ENCODE measurements at regions not wholly inside any gene's neighbourhood (a gene's known extent, or its start where the extent isn't known, plus 50 kb on each side); places are given as distances from the start of the nearest gene placed in this dataset.
"Not testable (repeated sequence)": the region's sequence is repeated elsewhere in the genome, so short reads cannot be mapped to it uniquely, and the experiment has no call there.

DNA sequence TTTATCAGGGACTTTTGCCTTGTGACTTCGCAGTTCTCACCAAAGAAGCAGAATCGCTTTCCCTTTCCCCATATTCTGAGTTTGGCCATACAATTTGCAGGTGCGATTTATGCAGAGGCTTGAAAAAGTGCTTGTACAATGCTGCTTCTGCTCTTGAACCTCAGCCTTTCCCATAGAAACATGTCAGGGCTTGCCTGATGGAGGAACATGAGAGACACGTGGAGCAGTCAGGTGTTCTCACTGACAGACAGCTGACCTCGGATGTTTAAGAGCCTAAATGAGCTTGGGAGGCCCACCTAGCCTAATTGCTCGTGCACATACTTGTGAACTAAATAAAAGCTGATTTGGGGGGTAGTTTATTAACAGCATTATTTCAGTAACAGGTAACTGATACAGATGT lies 290.0 kb downstream of the S1PR1 start:
- FAIRE-seq (no peak), DNase-seq (ENCODE audit: low spot score) (no peak)

DNA sequence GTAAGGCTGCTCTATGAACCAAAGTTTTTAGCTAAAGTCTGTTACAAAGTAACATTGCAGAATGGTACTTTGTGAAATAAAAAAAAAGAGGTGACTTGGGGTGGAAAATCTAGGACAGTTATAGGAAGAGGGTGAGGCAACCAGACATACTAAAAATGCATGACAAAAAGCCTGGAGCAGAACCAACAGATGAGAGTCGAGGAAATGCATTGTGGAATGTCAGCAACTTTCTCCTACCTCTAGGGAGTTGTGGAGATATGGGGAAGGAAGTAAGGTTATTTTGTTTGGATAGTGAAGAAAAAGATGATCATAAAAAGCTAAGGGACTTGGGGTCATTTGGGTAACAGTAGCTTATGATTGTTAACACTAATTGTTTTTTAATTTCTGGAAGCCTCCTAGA lies 295.6 kb downstream of the S1PR1 start:
- no peak for DNase-seq (ENCODE audit: low spot score)
- no peak for FAIRE-seq

GRCh38 chr1:101540161-101540560 lies 303.3 kb downstream of the S1PR1 start:
- FAIRE-seq (no peak), DNase-seq (ENCODE audit: low spot score) (no peak)

DNA sequence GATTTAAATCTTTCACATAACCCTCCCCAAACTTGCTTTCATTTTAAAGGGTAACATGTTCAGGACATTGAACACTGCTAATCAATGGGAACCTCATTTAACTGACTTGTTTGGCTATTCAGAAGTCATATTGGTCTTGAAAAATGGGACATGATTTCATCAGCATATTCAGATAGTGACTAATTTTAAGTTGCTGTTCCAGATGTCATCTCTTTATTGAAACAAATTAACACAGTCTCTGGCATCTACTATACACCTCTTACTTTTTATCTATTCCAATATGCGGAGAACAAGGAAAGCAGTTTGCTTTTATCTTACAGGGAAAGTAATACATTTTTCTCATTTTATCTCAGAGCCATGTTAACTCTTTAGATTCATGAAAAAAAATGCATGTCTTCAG lies 310.1 kb downstream of the S1PR1 start:
- no peak for DNase-seq (ENCODE audit: low spot score)
- no peak for FAIRE-seq

- DNase-seq (ENCODE audit: low spot score): no peak
Observed at GRCh38 chr1:101547357-101547756, 310.5 kb downstream of the S1PR1 start.

DNA sequence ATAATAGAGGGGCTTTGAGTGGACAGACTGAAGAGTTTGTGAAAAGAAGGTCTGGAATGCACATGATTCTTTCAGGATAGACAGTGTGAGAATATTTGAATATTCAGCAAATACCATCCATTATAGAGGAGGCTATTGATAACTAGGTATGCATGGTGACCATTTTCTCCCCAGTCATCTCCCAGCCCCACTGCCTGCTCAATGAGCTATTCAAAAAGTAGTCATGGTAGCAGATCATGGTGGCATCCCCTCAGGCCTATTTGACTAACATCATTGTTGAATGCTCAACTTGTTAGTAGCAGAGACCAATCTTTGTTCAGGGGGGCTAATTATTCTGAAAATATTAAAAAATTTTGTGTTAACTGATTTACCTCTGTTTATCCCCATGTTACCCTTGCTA lies 311.6 kb downstream of the S1PR1 start:
- FAIRE-seq: no peak

More at GRCh38 chr1:101547357-101547756, 310.5 kb downstream of the S1PR1 start:
- FAIRE-seq: no peak

GRCh38 chr1:101550581-101550980 lies 313.8 kb downstream of the S1PR1 start:
- FAIRE-seq: no peak
- DNase-seq (ENCODE audit: low spot score): no peak

More for the DNA sequence above, 311.6 kb downstream of the S1PR1 start:
- no peak for DNase-seq (ENCODE audit: low spot score)

DNA sequence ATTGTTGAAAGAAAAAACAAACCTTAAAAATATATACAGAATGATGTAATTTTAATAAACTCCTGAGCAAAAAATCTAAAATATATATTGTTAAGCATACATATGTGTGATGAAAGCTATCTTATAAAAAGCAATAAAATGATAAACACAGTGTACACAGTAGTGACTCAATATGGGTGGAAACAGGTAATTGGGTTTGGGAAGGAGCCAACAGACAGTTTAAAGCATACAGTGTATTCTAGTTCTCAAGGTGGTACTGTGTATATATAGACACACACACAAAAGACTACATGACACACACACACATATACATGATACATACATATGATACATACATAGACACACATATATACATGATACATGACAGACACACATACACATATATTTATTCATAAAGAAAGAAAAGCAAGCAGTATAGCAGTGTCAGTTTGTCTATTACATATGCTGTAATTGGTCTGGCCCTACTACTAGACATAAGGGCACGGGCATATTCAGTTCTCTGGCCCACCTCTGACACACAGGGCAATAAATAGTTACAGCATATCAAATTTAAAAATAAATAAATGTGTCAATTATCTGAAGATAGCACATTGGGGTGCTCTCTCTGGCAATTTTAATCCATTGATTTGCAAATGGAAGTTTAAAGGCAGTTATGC lies 330.2 kb downstream of the S1PR1 start:
- no peak for FAIRE-seq

DNA sequence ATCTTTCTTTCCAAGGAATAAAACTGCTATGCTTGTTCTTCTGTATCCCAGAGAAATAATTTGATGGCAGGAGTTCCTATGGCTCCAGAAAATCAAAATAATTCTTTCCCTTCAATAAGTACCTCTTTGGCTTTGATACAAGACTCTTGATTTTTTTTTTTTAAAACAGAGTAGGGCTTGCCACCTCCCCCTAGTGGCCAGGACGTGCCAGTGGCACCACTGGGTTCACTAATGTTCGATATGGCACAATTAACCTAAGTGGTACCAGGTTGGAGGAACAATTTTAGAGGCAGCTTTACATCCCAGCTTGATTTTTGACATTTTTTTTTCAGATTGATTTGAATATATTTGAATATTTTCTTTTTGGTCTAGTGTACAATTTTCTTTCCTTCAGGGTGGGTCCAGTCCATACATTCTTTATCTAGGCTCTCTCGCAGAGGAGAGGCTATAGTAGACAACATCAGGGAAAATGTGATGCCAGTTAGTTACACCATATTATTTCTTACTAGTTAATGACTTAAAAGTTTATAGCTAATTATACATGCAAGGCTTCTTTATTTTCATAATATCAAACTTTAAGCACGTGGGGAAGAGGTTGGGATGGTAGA lies 330.9 kb downstream of the S1PR1 start:
- no peak for DNase-seq (ENCODE audit: low spot score)
- FAIRE-seq: peak; percentile 42

More for the DNA sequence above, 330.2 kb downstream of the S1PR1 start:
- DNase-seq (ENCODE audit: low spot score): no peak

DNA sequence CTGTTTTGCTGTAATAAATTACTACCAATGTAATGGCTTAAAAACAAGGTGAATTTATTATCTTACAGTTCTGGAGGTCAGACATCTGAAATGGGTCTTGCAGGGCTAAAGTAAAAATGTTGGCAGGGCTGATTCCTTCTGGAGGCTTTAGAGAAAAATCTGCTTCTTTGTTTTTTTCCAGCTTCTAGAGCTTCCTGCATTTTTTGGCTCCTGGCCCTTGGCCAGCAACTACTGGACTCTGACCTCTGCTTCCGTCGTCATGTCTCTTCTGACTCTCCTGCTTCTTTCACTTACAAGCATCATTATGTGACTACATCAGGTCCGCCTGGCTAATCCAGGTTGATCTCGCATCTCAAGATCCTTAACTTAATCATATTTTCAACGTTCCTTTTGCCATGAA lies 350.9 kb downstream of the S1PR1 start:
- FAIRE-seq: no peak
- DNase-seq (ENCODE audit: low spot score): no peak

DNA sequence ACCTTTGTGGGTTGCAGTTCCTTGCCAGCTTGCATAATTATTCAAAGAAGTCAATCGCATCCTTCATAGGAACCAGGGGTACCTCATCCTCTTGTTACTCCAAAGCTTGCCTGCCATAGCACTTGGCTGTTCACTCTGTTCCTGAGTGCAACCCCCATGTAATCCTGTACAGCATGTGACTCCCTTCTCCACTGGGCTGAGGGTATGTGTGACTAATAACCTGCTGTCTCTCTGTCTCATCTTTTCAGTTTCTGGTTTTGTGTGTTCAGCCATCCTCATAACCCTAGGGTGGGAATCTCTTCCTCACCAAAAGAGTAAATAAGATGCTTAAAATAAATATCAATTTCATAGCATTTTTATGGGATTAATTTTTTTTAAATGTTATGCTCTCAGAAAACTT lies 351.9 kb downstream of the S1PR1 start:
- FAIRE-seq (no peak), DNase-seq (ENCODE audit: low spot score) (no peak)

DNA sequence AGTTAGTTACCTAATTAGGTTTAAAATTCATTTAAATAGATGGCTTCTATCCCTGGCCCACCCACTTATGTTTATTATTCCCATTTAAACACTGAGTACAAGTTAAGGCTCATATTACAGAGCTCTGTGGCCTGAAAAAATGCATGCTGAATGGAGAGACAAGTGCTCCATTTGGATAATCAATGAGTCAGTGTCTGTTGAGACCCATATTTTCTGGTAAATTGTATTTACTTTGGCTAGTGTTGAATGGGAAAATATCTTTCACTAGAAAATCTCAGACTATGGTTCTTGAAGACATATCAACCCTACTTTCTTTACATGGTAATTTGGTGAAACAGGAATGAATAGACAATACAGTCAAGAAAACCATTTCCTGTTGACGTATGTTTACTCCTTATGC lies 356.0 kb downstream of the S1PR1 start:
- DNase-seq (ENCODE audit: low spot score): no peak
- no peak for FAIRE-seq

DNA sequence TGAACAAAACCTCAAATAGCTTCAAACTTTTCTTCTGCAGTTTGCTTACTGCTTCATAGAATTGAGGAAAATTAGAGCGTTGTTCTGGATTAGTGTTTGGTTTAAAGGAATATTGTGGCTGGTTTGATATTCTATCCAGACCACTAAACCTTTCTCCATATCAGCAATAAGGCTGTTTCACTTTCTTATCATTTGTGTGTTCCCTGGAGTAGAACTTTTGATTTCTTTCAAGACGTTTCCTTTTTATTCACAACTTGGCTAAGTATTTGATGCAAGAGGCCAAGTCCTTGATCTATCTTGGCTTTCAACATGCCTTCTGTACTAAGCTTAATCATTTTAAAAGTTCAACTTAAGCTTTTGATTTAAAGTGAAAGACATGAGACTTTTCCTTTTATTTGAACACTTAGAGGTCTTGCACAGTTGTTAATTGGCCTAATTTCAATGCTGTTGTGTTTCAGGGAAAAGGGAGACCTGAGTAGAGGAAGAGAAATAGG lies 359.1 kb downstream of the S1PR1 start:
- DNase-seq (ENCODE audit: low spot score) (no peak), FAIRE-seq (no peak)

DNA sequence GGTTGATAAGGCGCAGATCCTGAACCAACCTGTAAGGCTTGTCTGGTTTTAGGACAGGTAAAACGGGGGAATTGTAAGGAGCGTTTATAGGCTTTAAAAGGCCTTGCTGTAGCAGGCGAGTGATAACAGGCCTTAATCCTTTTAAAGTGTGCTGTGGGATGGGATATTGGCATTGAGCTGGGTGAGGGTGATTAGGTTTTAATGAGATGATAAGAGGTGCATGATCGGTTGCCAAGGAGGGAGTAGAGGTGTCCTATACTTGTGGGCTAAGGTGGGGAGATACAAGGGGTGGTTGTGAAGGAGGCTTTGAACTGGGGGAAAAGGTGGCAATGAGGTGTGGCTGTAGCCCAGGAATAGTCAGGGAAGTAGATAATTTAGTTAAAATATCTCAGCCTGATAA lies 363.8 kb downstream of the S1PR1 start:
- not testable (repeated sequence) for FAIRE-seq; DNase-seq (ENCODE audit: low spot score)

DNA sequence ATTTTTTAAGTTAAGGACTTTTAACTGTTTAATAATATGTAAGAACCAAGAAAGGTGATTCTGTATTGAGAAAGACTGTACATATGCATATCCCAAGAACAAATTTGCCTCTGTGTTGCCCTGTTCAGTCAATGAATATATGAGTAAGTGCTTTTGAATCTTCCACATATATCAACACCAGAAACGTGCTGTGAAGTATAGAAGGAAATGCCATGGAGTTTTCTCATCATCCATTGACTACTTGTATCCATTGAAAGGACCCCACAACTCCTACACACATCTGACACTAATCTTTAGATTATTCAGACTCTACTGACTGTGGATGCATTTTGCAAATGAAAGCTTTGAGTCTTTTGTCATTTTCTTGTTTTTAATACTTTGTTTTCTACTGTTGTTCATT lies 366.9 kb downstream of the S1PR1 start:
- DNase-seq (ENCODE audit: low spot score): no peak
- no peak for FAIRE-seq

- no peak for FAIRE-seq
- no peak for DNase-seq (ENCODE audit: low spot score)
Observed at GRCh38 chr1:101605878-101606277, 369.1 kb downstream of the S1PR1 start.

DNA sequence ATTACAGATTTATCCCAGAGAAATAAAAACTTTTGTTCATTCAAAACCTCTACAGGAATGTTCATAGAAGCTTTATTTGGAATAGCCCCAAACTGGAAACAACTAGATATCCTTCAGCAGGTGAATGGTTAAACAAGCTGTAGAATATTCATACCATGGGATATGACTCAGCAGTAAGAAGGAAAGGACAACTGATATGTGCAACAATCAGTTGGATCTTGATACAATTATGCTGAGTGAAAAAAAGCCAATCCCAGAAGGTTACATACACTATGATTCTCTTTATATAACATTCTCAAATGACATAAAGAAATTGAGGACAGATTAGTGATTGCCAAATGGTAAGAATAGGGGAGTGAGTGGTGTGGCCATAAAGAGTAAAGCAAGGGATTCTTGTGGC lies 376.7 kb downstream of the S1PR1 start:
- no peak for DNase-seq (ENCODE audit: low spot score)

GRCh38 chr1:101618900-101619299 lies 377.8 kb downstream of the OLFM3 start:
- DNase-seq (ENCODE audit: low spot score): no peak
- FAIRE-seq: no peak

More for the DNA sequence above, 376.7 kb downstream of the S1PR1 start:
- no peak for FAIRE-seq

DNA sequence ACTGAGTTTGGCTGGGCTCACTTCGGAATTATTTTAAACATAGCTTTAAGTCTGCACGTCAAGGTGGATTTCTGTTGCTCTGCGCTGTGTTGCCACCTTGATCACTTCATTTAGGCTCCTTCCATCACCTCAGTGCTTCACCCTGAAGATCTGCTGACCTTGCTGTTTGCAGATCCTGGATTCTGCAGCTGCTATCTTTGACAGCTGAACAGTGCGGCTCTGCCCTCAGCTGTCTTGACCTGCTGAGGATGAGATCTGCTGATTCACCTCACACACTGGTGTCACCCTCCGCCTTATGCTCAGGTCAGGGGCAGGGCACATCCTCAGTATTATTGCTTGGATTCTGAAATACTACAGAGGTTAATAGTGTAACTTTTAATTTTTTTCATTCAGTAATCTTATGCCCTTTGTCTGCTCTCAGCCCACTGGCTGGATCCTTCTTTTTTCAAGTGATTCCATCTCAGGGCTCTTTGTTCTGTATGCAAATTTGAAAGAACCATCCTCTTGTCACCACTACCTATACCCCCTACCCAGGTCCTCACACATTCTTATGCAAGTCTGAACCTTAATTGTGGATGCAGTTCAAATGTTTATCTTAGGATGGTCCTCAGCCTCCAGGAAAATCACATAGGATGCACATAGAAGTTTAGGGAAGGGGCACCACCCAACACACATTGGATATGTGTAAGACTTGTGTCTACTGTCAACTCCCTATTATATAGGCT lies 364.0 kb downstream of the OLFM3 start:
- FAIRE-seq (no peak), DNase-seq (ENCODE audit: low spot score) (no peak)

DNA sequence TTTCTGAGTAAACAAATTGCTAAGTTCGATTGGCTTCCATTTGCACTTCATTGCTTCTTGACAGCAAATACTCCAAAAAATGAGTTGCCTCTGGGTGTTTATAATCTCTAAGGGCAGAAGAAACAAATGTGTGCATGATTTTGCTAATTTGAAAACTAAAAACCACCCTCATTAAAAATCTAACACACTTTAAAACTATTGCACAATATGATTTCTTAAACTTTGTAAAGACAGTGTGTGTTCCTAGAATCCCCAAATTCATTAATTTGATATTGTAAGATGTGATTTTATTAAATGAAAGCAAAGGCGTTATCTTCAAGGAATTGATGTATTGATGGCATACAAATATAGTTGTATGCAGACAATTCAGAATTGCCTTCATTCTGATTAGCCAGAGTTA lies 350.9 kb downstream of the OLFM3 start:
- DNase-seq (ENCODE audit: low spot score) (no peak), FAIRE-seq (no peak)

GRCh38 chr1:101652484-101652883 lies 344.2 kb downstream of the OLFM3 start:
- DNase-seq (ENCODE audit: low spot score) (no peak), FAIRE-seq (no peak)

GRCh38 chr1:101653482-101653946 lies 343.2 kb downstream of the OLFM3 start:
- no peak for FAIRE-seq
- DNase-seq (ENCODE audit: low spot score): no peak

Measured in RCC 7860 (cell line).